ENCODE measurements at regions not wholly inside any gene's neighbourhood (a gene's known extent, or its start where the extent isn't known, plus 50 kb on each side); places are given as distances from the start of the nearest gene placed in this dataset.

DNA sequence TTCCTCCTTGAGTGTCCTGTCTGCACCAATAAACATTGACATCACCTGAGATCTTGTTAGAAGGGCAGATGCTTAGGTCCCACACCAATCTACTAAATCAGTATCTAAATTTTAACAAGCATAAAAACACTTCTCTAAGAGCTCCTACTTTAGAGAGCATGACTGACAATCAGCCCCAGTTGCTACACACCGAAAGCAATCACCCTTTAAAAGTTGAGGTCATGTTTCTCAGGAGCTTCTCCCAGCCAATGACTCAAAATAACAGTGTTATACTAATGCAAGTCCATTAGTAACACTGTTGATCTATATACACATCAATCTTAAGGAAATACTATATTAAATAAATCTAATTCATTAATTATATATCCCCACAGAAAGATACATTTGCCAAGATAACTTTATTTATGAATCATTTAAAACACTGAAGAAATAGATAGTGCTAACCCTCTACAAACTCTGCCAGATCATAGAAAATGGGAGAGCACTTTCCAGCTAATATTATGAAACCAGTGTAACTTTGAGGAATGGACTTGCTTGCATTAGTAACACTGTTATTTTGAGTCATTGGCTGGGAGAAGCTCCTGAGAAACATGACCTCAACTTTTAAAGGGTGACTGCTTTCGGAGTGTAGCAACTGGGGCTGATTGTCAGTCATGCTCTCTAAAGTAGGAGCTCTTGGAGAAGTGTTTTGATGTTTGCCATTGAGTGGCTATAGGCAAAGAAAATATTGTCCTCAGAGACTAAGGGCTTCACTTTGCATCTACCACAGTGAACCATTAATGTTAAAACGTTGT, 109.8 kb upstream of the HDX start:
- H3K9me3 ChIP-seq, result no peaks in the 10 kb centered on the region
- no peak for DNase-seq
- TF ChIP-seq, protein P1, sequence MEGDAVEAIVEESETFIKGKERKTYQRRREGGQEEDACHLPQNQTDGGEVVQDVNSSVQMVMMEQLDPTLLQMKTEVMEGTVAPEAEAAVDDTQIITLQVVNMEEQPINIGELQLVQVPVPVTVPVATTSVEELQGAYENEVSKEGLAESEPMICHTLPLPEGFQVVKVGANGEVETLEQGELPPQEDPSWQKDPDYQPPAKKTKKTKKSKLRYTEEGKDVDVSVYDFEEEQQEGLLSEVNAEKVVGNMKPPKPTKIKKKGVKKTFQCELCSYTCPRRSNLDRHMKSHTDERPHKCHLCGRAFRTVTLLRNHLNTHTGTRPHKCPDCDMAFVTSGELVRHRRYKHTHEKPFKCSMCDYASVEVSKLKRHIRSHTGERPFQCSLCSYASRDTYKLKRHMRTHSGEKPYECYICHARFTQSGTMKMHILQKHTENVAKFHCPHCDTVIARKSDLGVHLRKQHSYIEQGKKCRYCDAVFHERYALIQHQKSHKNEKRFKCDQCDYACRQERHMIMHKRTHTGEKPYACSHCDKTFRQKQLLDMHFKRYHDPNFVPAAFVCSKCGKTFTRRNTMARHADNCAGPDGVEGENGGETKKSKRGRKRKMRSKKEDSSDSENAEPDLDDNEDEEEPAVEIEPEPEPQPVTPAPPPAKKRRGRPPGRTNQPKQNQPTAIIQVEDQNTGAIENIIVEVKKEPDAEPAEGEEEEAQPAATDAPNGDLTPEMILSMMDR (IDR thresholded peaks at IDR 0.05), result no peak
- TF ChIP-seq POLR2A (IDR thresholded peaks at IDR 0.05), result no peak
- no peaks in the 10 kb centered on the region for H3K4me1 ChIP-seq
- H3K27me3 ChIP-seq, result no peaks in the 10 kb centered on the region
- intact Hi-C loops (cut with DNase I), result no loop called here
- H3K4me3 ChIP-seq, result no peak overlapping the region
- no peak overlapping the region for H3K27ac ChIP-seq
- H3K36me3 ChIP-seq, result no peaks in the 10 kb centered on the region
- 39 to 57% methylated on average over 3 of the region's 3 CpGs for WGBS, 2 donors

DNA sequence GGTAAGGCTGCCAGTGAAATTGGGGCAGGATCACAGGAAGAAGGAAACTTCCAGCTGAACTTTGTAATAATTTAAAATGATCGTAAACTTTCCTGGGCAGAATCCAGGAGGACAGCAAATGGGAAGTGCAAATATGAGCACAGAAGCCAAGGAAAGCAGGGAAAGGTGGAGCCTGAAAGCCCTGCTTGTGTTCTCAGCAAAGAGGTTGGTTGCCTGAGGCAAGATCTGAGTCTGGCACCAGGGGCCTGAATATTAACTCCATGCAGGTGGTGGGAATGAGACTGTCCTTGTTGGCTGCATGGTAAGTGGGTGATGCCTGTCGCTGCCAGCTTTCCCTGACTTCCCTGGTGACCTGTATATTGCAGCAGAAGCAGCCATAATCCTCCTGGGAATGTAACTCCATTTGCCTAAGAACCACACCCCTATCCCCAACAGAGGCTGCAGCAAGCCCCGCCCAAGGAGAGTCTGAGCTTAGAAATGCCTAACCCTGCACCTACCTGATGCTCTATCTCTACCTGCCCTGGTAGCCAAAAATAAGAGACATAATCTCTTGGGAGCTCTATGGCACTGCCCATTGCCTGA, 132.0 kb upstream of the HDX start:
- 53 to 63% methylated on average over 1 to 2 of the region's 3 CpGs for WGBS, 2 donors
- no peak for TF ChIP-seq POLR2A (IDR thresholded peaks at IDR 0.05)
- TF ChIP-seq, protein P1 (IDR thresholded peaks at IDR 0.05), result no peak
- Histone ChIP-seq H3K9me3 (no peaks in the 10 kb centered on the region), H3K4me3 (no peak overlapping the region), H3K27ac (no peak overlapping the region), H3K27me3 (no peaks in the 10 kb centered on the region), H3K4me1 (no peaks in the 10 kb centered on the region), H3K36me3 (no peaks in the 10 kb centered on the region)
- intact Hi-C loops (cut with DNase I), result no loop called here
- DNase-seq, result no peak

DNA sequence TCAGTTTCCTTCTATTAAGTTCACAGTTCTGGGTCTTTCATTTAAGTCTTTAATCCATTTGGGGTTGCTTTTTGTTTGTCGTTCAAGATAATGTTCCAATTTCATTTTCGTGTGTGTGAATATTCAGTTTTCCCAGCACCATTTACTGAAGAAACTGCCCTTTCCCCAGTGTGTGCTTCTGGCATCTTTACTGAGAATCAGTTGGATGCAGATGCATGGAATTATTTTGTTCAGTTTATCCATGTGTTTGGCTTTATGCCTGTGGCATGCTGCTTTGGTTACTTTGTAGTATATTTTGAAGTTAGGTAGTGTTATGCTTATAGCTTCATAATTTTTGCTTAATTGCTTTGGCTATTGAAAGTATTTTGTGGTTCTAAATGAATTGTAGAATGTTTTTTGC, 163.8 kb upstream of the HDX start:
- TF ChIP-seq, protein P1 (IDR thresholded peaks at IDR 0.05), result no peak
- TF ChIP-seq POLR2A (IDR thresholded peaks at IDR 0.05), result no peak
- H3K9me3 ChIP-seq, result no peaks in the 10 kb centered on the region
- H3K4me1 ChIP-seq, result no peaks in the 10 kb centered on the region
- WGBS, 2 donors, result 43 to 79% methylated on average over 2 of the region's 2 CpGs
- intact Hi-C loops (cut with DNase I), result no loop called here
- no peak for DNase-seq
- H3K4me3 ChIP-seq, result no peak overlapping the region
- no peak overlapping the region for H3K27ac ChIP-seq
- no peaks in the 10 kb centered on the region for H3K27me3 ChIP-seq
- H3K36me3 ChIP-seq, result no peaks in the 10 kb centered on the region

DNA sequence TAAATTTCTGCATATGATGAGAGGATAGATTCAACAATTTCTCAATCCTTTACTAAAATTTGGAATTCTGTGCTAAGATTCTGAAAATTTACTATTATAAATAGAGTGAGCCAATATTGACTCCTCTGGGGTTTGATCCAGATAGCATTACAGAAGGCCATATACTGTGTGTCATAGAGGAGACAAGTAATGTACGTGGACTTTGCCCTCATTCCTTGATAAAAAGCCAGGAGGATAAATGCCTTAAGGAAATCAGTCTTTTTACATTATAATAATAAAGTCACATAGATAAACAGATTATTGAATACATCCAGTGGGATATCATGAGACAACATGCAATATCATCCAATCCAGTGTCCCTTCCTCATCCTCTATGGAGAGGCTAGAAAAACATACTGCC, 188.0 kb upstream of the HDX start:
- 31 to 68% methylated on average over 1 of the region's 1 CpG for WGBS, 2 donors
- no peak for DNase-seq
- Histone ChIP-seq H3K4me3 (no peak overlapping the region), H3K9me3 (no peaks in the 10 kb centered on the region), H3K27ac (no peak overlapping the region), H3K4me1 (no peaks in the 10 kb centered on the region), H3K27me3 (no peaks in the 10 kb centered on the region), H3K36me3 (no peaks in the 10 kb centered on the region)
- intact Hi-C loops (cut with DNase I), result no loop called here
- TF ChIP-seq, protein P1 (IDR thresholded peaks at IDR 0.05), result no peak
- TF ChIP-seq POLR2A (IDR thresholded peaks at IDR 0.05), result no peak

DNA sequence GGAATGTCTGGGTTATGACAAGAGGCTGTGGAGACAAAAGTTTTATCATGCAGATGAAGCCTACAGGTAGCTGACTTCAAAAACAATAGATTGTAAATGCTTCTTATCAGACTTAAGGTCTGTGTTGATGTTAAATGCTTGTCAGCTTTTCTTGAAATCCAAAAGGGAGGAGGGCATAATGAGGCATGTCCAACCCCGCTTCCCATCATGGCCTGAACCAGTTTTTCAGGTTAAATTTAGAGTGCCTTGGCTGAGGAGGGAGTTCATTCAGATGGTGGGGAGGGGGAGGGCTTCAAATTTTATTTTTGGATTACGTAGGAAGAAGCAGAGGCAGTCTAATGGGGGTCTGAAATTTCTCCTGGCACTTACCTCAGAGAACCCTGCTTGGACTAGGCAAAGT, 207.7 kb upstream of the HDX start:
- intact Hi-C loops (cut with DNase I), result no loop called here
- no peak overlapping the region for H3K4me3 ChIP-seq
- H3K27me3 ChIP-seq, result no peaks in the 10 kb centered on the region
- TF ChIP-seq POLR2A (IDR thresholded peaks at IDR 0.05), result no peak
- TF ChIP-seq, protein P1 (IDR thresholded peaks at IDR 0.05), result no peak
- no peaks in the 10 kb centered on the region for H3K9me3 ChIP-seq
- peaks cover 0 to 6% (median 0%) of the 10 kb centered on the region in 3 donors for H3K4me1 ChIP-seq
- H3K36me3 ChIP-seq, result no peaks in the 10 kb centered on the region
- 17 to 22% methylated on average over 1 to 2 of the region's 2 CpGs for whole genome bisulfite sequencing, 2 donors
- no peak for DNase-seq
- no peak overlapping the region for H3K27ac ChIP-seq
